NCI-H1694 treated with DMSO at 0.1 percent for 48 hours (cell line): ENCODE measurements at regions not wholly inside any gene's neighbourhood (a gene's known extent, or its start where the extent isn't known, plus 50 kb on each side); places are given as distances from the start of the nearest gene placed in this dataset.
"Not testable (repeated sequence)": the region's sequence is repeated elsewhere in the genome, so short reads cannot be mapped to it uniquely, and the experiment has no call there.

Experiments used
- DNase-seq: peaks from one replicate; lab custom pipeline; 2025; lab: John Stamatoyannopoulos, UW

- no peak for DNase-seq
Measured at GRCh38 chr2:83261591-83262136, 1197.4 kb downstream of the SUCLG1 start.

- no peak for DNase-seq
Measured at GRCh38 chr2:83253848-83254247, 1205.2 kb downstream of the SUCLG1 start.

- DNase-seq = no peak
Measured at GRCh38 chr2:83251321-83251872, 1207.7 kb downstream of the SUCLG1 start.

- not testable (repeated sequence) for DNase-seq
Measured at GRCh38 chr2:83245806-83246537, 1213.1 kb downstream of the SUCLG1 start.

- no peak for DNase-seq
Measured at GRCh38 chr2:83240611-83241010, 1218.5 kb downstream of the SUCLG1 start.

GRCh38 chr2:83238111-83238510 is 1221.0 kb downstream of the SUCLG1 start:
- DNase-seq = no peak

GRCh38 chr2:83234246-83234645 is 1224.8 kb downstream of the SUCLG1 start:
- DNase-seq = no peak

GRCh38 chr2:83233781-83234180 is 1225.3 kb downstream of the SUCLG1 start:
- DNase-seq = no peak

- peak; percentile 17 for DNase-seq
Measured at GRCh38 chr2:83233326-83233725, 1225.8 kb downstream of the SUCLG1 start.

GRCh38 chr2:83229443-83229842 is 1229.6 kb downstream of the SUCLG1 start:
- DNase-seq = no peak

GRCh38 chr2:83224591-83225200 is 1234.4 kb downstream of the SUCLG1 start:
- peak; percentile 31 for DNase-seq

- no peak for DNase-seq
Measured at GRCh38 chr2:83221258-83221657, 1237.8 kb downstream of the SUCLG1 start.

- DNase-seq = no peak
Measured at GRCh38 chr2:83217854-83218253, 1241.2 kb downstream of the SUCLG1 start.

- peak; percentile 27 for DNase-seq
Measured at GRCh38 chr2:83196225-83196624, 1262.9 kb downstream of the SUCLG1 start.

GRCh38 chr2:83191316-83191715 is 1267.8 kb downstream of the SUCLG1 start:
- DNase-seq = no peak

- DNase-seq = no peak
Measured at GRCh38 chr2:83186105-83186760, 1272.8 kb downstream of the SUCLG1 start.

- not testable (repeated sequence) for DNase-seq
Measured at GRCh38 chr2:83180862-83181530, 1278.1 kb downstream of the SUCLG1 start.

GRCh38 chr2:83176539-83176938 is 1282.5 kb downstream of the SUCLG1 start:
- DNase-seq = no peak

GRCh38 chr2:83172841-83173240 is 1286.2 kb downstream of the SUCLG1 start:
- no peak for DNase-seq

- no peak for DNase-seq
Measured at GRCh38 chr2:83168377-83168776, 1290.7 kb downstream of the SUCLG1 start.

- DNase-seq = no peak
Measured at GRCh38 chr2:83162421-83162820, 1296.7 kb downstream of the SUCLG1 start.

- DNase-seq = no peak
Measured at GRCh38 chr2:83160571-83160970, 1298.5 kb downstream of the SUCLG1 start.
